HEK293 (cell line): ENCODE measurements at regions not wholly inside any gene's neighbourhood (a gene's known extent, or its start where the extent isn't known, plus 50 kb on each side); places are given as distances from the start of the nearest gene placed in this dataset.

Source experiments
- CTCF ChIA-PET: fragments of 350-600 bp; formaldehyde crosslinking; extraction: SDS; loops from one replicate; lab custom pipeline; 2021; ENCODE audit warnings: antibody characterized with exemption; lab: Yijun Ruan, JAX
- POLR2A ChIA-PET: fragments of 300-600 bp; formaldehyde crosslinking; extraction: SDS; loops from one replicate; lab custom pipeline; 2020; ENCODE audit warnings: antibody characterized with exemption, inconsistent platforms; lab: Yijun Ruan, JAX
- H3K27ac ChIP-seq: fragments of 200-500 bp; sonication (Bioruptor generic); 2 replicates; pipeline ENCODE4 v1.5.1; 2014; ENCODE audit warnings: low read depth, low read length, control low read depth, inconsistent platforms; ENCODE audit errors: extremely low read depth
- H3K36me3 ChIP-seq, 2 experiments: fragments of 200-500 bp in 1 of 2; sonication (Bioruptor generic) in 1 of 2; 1 replicate in 1 of 2; 2 replicates in 1 of 2; pipeline ENCODE4 v1.5.1; 2014 to 2017; ENCODE audit warnings: inconsistent platforms in 2 of 2, low read length in 2 of 2; ENCODE audit not compliant: control insufficient read depth in 2 of 2, insufficient read depth in 1 of 2
- H3K4me1 ChIP-seq: fragments of 200-500 bp; sonication (Bioruptor generic); 2 replicates; pipeline ENCODE4 v1.5.1; 2014; ENCODE audit warnings: mild to moderate bottlenecking, low read length, inconsistent platforms; ENCODE audit not compliant: control insufficient read depth, insufficient read depth
- H3K4me3 ChIP-seq: 2 replicates; pipeline ENCODE4 v1.5.1; 2011; ENCODE audit warnings: low read depth, mild to moderate bottlenecking, control low read depth, low read length, moderate library complexity
- H3K9me3 ChIP-seq: fragments of 200-500 bp; sonication (Bioruptor generic); 2 replicates; pipeline ENCODE4 v1.5.1; 2014; ENCODE audit warnings: low read depth, low read length, inconsistent platforms; ENCODE audit not compliant: control insufficient read depth, insufficient read depth
- FEZF1 ChIP-seq: fragments of 450-650 bp; formaldehyde crosslinking; IDR thresholded peaks from 2 replicates; pipeline ENCODE4 v1.5.1; 2016; ENCODE audit warnings: missing biosample characterization, missing genetic modification characterization
- GLIS1 ChIP-seq: fragments of 450-650 bp; formaldehyde crosslinking; IDR thresholded peaks from 2 replicates; pipeline ENCODE4 v1.5.1; 2016; ENCODE audit warnings: missing biosample characterization, missing genetic modification characterization
- OVOL3 ChIP-seq: fragments of 450-650 bp; formaldehyde crosslinking; IDR thresholded peaks from 2 replicates; pipeline ENCODE4 v1.5.1; 2016; ENCODE audit warnings: missing biosample characterization, missing genetic modification characterization
- SP2 ChIP-seq: fragments of 450-650 bp; formaldehyde crosslinking; IDR thresholded peaks from 2 replicates; pipeline ENCODE4 v1.5.1; 2016; ENCODE audit warnings: missing biosample characterization, missing genetic modification characterization
- ZNF202 ChIP-seq: fragments of 450-650 bp; formaldehyde crosslinking; IDR thresholded peaks from 2 replicates; pipeline ENCODE4 v1.5.1; 2016; ENCODE audit warnings: missing biosample characterization, missing genetic modification characterization, borderline replicate concordance
- ZNF248 ChIP-seq: fragments of 450-650 bp; formaldehyde crosslinking; IDR thresholded peaks from 2 replicates; pipeline ENCODE4 v1.5.1; 2017; ENCODE audit warnings: missing biosample characterization, missing genetic modification characterization
- ZNF280C ChIP-seq: fragments of 450-650 bp; formaldehyde crosslinking; IDR thresholded peaks from 2 replicates; pipeline ENCODE4 v1.5.1; 2016; ENCODE audit warnings: missing biosample characterization, missing genetic modification characterization
- ZNF280D ChIP-seq: fragments of 450-650 bp; formaldehyde crosslinking; IDR thresholded peaks from 2 replicates; pipeline ENCODE4 v1.5.1; 2016; ENCODE audit warnings: missing biosample characterization, missing genetic modification characterization
- ZNF350 ChIP-seq: fragments of 450-650 bp; formaldehyde crosslinking; IDR thresholded peaks from 2 replicates; pipeline ENCODE4 v1.5.0; 2017; ENCODE audit warnings: missing biosample characterization, mild to moderate bottlenecking, missing genetic modification characterization
- ZNF362 ChIP-seq: fragments of 450-650 bp; formaldehyde crosslinking; IDR thresholded peaks from 2 replicates; pipeline ENCODE4 v1.5.1; 2016; ENCODE audit warnings: missing biosample characterization, missing genetic modification characterization
- ZNF473 ChIP-seq: fragments of 450-650 bp; formaldehyde crosslinking; IDR thresholded peaks from 2 replicates; pipeline ENCODE4 v1.5.1; 2017; ENCODE audit warnings: missing biosample characterization, missing genetic modification characterization
- ZNF510 ChIP-seq: fragments of 450-650 bp; formaldehyde crosslinking; IDR thresholded peaks from 2 replicates; pipeline ENCODE4 v1.5.1; 2018; ENCODE audit warnings: mild to moderate bottlenecking, missing genetic modification characterization, missing biosample characterization; ENCODE audit not compliant: insufficient replicate concordance
- ZNF530 ChIP-seq: fragments of 450-650 bp; formaldehyde crosslinking; IDR thresholded peaks from 2 replicates; pipeline ENCODE4 v1.5.1; 2016; ENCODE audit warnings: low read depth, missing biosample characterization, missing genetic modification characterization
- ZNF549 ChIP-seq: fragments of 450-650 bp; IDR thresholded peaks from 2 replicates; pipeline ENCODE4 v1.5.1; 2018; ENCODE audit warnings: missing biosample characterization, missing genetic modification characterization, mild to moderate bottlenecking, inconsistent platforms, moderate library complexity
- ZNF639 ChIP-seq: fragments of 450-650 bp; formaldehyde crosslinking; IDR thresholded peaks from 2 replicates; pipeline ENCODE4 v1.5.1; 2016; ENCODE audit warnings: missing biosample characterization, missing genetic modification characterization
- ZNF747 ChIP-seq: fragments of 450-650 bp; formaldehyde crosslinking; IDR thresholded peaks from 2 replicates; pipeline ENCODE4 v1.5.1; 2016; ENCODE audit warnings: missing biosample characterization, missing genetic modification characterization
- ZSCAN4 ChIP-seq: fragments of 450-650 bp; formaldehyde crosslinking; IDR thresholded peaks from 2 replicates; pipeline ENCODE4 v1.5.1; 2017; ENCODE audit warnings: missing biosample characterization, missing genetic modification characterization
- TF ChIP-seq, protein P1 (sequence below): fragments of 450-650 bp; formaldehyde crosslinking; IDR thresholded peaks from 2 replicates; pipeline ENCODE4 v1.5.1; 2017; ENCODE audit warnings: missing biosample characterization, missing genetic modification characterization
- TF ChIP-seq, protein P2 (sequence below): fragments of 450-650 bp; formaldehyde crosslinking; IDR thresholded peaks from 2 replicates; pipeline ENCODE4 v1.5.1; 2016; ENCODE audit warnings: missing biosample characterization, missing genetic modification characterization

DNA sequence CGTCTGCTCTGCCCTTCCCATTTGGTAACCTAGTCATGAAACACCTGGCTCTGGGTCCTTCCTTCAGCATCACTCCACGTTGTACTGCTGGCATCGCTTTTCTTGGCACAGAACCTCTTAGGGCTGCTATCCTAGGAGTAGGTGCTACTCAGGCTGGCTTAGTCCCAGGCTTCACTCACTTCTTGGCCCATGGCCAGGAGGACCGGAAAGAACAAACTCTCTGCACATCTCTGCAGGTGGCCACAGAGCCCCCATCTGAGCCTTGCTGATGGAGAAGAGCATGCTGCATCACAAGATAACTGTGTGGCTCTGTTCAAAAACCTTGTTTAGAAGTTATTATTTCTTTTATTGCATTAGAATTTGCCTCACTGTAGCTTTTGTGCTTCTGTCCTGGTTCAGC, 447.2 kb upstream of the TNP1 start:
- Histone ChIP-seq H3K4me1 (peaks cover 5% of the 10 kb centered on the region; the same call in 1 of the 2 replicates), H3K27ac (no peak overlapping the region), H3K4me3 (no peak overlapping the region), H3K36me3 (no peaks in the 10 kb centered on the region), H3K9me3 (no peaks in the 10 kb centered on the region)
- TF ChIP-seq ZNF248 (tag by site-specific recombination) = no peak
- no peak for TF ChIP-seq ZNF280D (tag by site-specific recombination)
- TF ChIP-seq GLIS1 (tag by site-specific recombination) = peak; percentile 58; the same call in 1 of the 2 replicates
- TF ChIP-seq ZNF473 = no peak
- TF ChIP-seq ZNF549 (tag by site-specific recombination) = no peak
- ChIA-PET POLR2A (no interaction called here), CTCF (interaction anchor here (0.6 kb wide), 2 partner anchors 158 to 612 kb away, joined by 3 to 4 read pairs; partner anchors contain the start of gene IGFBP5)

- Histone ChIP-seq H3K4me3 (no peak overlapping the region), H3K9me3 (no peaks in the 10 kb centered on the region), H3K36me3 (no peaks in the 10 kb centered on the region), H3K4me1 (peaks cover 5% of the 10 kb centered on the region; the same call in 1 of the 2 replicates), H3K27ac (no peak overlapping the region)
- TF ChIP-seq ZNF530 (no peak), SP2 (tag by site-specific recombination) (no peak), ZNF639 (tag by site-specific recombination) (no peak), ZNF202 (tag by site-specific recombination) (no peak), ZNF350 (no peak), FEZF1 (tag by site-specific recombination) (no peak)
- TF ChIP-seq, protein P1, sequence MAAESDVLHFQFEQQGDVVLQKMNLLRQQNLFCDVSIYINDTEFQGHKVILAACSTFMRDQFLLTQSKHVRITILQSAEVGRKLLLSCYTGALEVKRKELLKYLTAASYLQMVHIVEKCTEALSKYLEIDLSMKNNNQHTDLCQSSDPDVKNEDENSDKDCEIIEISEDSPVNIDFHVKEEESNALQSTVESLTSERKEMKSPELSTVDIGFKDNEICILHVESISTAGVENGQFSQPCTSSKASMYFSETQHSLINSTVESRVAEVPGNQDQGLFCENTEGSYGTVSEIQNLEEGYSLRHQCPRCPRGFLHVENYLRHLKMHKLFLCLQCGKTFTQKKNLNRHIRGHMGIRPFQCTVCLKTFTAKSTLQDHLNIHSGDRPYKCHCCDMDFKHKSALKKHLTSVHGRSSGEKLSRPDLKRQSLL (tag by site-specific recombination) = no peak
- POLR2A ChIA-PET = no interaction called here
- CTCF ChIA-PET = interaction anchor here (0.5 kb wide), 1 partner anchor 11 kb away, joined by 3 read pairs; no protein-coding TSS in a partner anchor
These were observed 446.0 kb upstream of the TNP1 start for GRCh38 chr2:217305882-217306281.

- POLR2A ChIA-PET = no interaction called here
- CTCF ChIA-PET = interaction anchor here (0.6 to 1.4 kb wide), 4 partner anchors 147 to 408 kb away, joined by 3 read pairs; no protein-coding TSS in a partner anchor
- no peak for TF ChIP-seq ZNF747 (tag by site-specific recombination)
- no peak for TF ChIP-seq OVOL3 (tag by site-specific recombination)
- no peak for TF ChIP-seq ZNF362 (tag by site-specific recombination)
- TF ChIP-seq FEZF1 (tag by site-specific recombination) = no peak
- TF ChIP-seq, protein P2, sequence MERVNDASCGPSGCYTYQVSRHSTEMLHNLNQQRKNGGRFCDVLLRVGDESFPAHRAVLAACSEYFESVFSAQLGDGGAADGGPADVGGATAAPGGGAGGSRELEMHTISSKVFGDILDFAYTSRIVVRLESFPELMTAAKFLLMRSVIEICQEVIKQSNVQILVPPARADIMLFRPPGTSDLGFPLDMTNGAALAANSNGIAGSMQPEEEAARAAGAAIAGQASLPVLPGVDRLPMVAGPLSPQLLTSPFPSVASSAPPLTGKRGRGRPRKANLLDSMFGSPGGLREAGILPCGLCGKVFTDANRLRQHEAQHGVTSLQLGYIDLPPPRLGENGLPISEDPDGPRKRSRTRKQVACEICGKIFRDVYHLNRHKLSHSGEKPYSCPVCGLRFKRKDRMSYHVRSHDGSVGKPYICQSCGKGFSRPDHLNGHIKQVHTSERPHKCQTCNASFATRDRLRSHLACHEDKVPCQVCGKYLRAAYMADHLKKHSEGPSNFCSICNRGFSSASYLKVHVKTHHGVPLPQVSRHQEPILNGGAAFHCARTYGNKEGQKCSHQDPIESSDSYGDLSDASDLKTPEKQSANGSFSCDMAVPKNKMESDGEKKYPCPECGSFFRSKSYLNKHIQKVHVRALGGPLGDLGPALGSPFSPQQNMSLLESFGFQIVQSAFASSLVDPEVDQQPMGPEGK (tag by site-specific recombination) = no peak
- TF ChIP-seq ZNF510 (tag by site-specific recombination) = no peak
- no peak for TF ChIP-seq ZSCAN4
- no peak for TF ChIP-seq ZNF280C (tag by site-specific recombination)
These were observed 444.7 kb upstream of the TNP1 start for GRCh38 chr2:217304582-217304981.

More at GRCh38 chr2:217304582-217304981, 444.7 kb upstream of the TNP1 start:
- Histone ChIP-seq H3K9me3 (no peaks in the 10 kb centered on the region), H3K36me3 (no peaks in the 10 kb centered on the region), H3K27ac (no peak overlapping the region), H3K4me3 (no peak overlapping the region), H3K4me1 (peaks cover 5% of the 10 kb centered on the region; the same call in 1 of the 2 replicates)
